GM12873 (cell line): ENCODE measurements at regions not wholly inside any gene's neighbourhood (a gene's known extent, or its start where the extent isn't known, plus 50 kb on each side); places are given as distances from the start of the nearest gene placed in this dataset.

ENCODE experiments used
- CTCF ChIP-seq: IDR thresholded peaks from 2 replicates; pipeline ENCODE4 v1.5.1; 2012; ENCODE audit warnings: low read depth, mild to moderate bottlenecking, moderate library complexity, low read length, control low read depth; ENCODE audit not compliant: insufficient read depth; ENCODE audit errors: missing control alignments

GRCh38 chr18:73782405-73782804 is 365.2 kb downstream of the FBXO15 start:
- no peak for TF ChIP-seq CTCF

- no peak for TF ChIP-seq CTCF
These were observed 367.4 kb downstream of the FBXO15 start for GRCh38 chr18:73780218-73780617.

GRCh38 chr18:73778032-73778359 is 369.6 kb downstream of the FBXO15 start:
- no peak for TF ChIP-seq CTCF

- no peak for TF ChIP-seq CTCF
These were observed 370.1 kb downstream of the FBXO15 start for GRCh38 chr18:73777356-73778031.

GRCh38 chr18:73774811-73775509 is 372.7 kb downstream of the FBXO15 start:
- no peak for TF ChIP-seq CTCF

GRCh38 chr18:73768043-73768442 is 379.6 kb downstream of the FBXO15 start:
- no peak for TF ChIP-seq CTCF

GRCh38 chr18:73766910-73767515 is 380.6 kb downstream of the FBXO15 start:
- TF ChIP-seq CTCF, result no peak
